Astrocyte (in vitro differentiated cells and primary cell): ENCODE measurements at regions not wholly inside any gene's neighbourhood (a gene's known extent, or its start where the extent isn't known, plus 50 kb on each side); places are given as distances from the start of the nearest gene placed in this dataset.

Source experiments
- EZH2 ChIP-seq: IDR thresholded peaks from 2 replicates; pipeline ENCODE4 v1.6.1; 2012; ENCODE audit warnings: mild to moderate bottlenecking, low read length, inconsistent platforms; ENCODE audit not compliant: insufficient read depth
- TF ChIP-seq, protein P1 (sequence below): IDR thresholded peaks from 2 replicates; pipeline ENCODE4 v1.5.1; 2011; ENCODE audit warnings: low read depth, mild to moderate bottlenecking, inconsistent platforms, low read length, moderate library complexity; ENCODE audit not compliant: insufficient read depth

DNA sequence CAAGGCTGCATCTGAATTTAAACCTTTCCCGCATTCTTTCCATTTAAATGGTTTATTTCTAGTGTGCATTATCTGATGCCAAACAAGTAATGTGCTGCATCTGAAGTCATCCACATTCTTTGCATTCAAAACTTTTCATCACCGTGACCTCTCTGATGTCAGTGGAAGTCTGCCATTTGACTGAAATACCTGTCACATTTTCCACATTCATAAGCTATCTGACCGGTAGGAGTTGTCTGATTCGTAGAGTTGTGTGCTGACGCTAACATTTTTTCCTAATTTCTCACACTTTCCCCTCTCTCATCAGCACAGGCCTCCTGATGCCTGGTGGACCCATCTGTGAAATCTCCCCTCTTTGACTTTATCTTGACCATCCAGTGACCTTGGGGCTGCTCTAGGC, 79.9 kb upstream of the BARX2 start:
- TF ChIP-seq, protein P1, sequence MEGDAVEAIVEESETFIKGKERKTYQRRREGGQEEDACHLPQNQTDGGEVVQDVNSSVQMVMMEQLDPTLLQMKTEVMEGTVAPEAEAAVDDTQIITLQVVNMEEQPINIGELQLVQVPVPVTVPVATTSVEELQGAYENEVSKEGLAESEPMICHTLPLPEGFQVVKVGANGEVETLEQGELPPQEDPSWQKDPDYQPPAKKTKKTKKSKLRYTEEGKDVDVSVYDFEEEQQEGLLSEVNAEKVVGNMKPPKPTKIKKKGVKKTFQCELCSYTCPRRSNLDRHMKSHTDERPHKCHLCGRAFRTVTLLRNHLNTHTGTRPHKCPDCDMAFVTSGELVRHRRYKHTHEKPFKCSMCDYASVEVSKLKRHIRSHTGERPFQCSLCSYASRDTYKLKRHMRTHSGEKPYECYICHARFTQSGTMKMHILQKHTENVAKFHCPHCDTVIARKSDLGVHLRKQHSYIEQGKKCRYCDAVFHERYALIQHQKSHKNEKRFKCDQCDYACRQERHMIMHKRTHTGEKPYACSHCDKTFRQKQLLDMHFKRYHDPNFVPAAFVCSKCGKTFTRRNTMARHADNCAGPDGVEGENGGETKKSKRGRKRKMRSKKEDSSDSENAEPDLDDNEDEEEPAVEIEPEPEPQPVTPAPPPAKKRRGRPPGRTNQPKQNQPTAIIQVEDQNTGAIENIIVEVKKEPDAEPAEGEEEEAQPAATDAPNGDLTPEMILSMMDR: no peak
- TF ChIP-seq EZH2: no peak
